Calu3 (cell line): ENCODE measurements at regions not wholly inside any gene's neighbourhood (a gene's known extent, or its start where the extent isn't known, plus 50 kb on each side); places are given as distances from the start of the nearest gene placed in this dataset.

ENCODE experiments used
- BruUV-seq: library from RNA; stranded (reverse); fragments of 400-500 nt; replicated peaks from 2 replicates; lab custom pipeline; 2021; lab: Mats Ljungman, UMichigan
- CTCF ChIA-PET: fragments of 300-600 bp; sonication (Branson Sonifier 250); formaldehyde crosslinking; loops from one replicate; lab custom pipeline; 2022; ENCODE audit warnings: antibody characterized with exemption; lab: Charles Lee
- DNase-seq: peaks from one replicate; pipeline ENCODE4 v3.0.0; 2022
- H3K27ac Mint-ChIP-seq: one replicate; pipeline ENCODE4 v1.8.0; 2022; ENCODE audit warnings: mixed read lengths; ENCODE audit not compliant: unreplicated experiment
- H3K27me3 Mint-ChIP-seq: one replicate; pipeline ENCODE4 v1.8.0; 2022; ENCODE audit warnings: mixed read lengths; ENCODE audit not compliant: unreplicated experiment
- H3K36me3 Mint-ChIP-seq: one replicate; pipeline ENCODE4 v1.8.0; 2022; ENCODE audit warnings: mild to moderate bottlenecking, moderate library complexity, mixed read lengths; ENCODE audit not compliant: insufficient read depth, unreplicated experiment
- H3K4me1 Mint-ChIP-seq: one replicate; pipeline ENCODE4 v1.8.0; 2022; ENCODE audit warnings: mild to moderate bottlenecking, low read depth, mixed read lengths; ENCODE audit not compliant: unreplicated experiment
- H3K4me3 Mint-ChIP-seq: one replicate; pipeline ENCODE4 v1.8.0; 2022; ENCODE audit warnings: mild to moderate bottlenecking, low read depth, moderate library complexity, mixed read lengths; ENCODE audit not compliant: unreplicated experiment
- H3K9me3 Mint-ChIP-seq: one replicate; pipeline ENCODE4 v1.8.0; 2022; ENCODE audit warnings: low read depth, mixed read lengths; ENCODE audit not compliant: unreplicated experiment
- CTCF ChIP-seq: fragments of 200-600 bp; IDR thresholded peaks from one replicate; pipeline ENCODE4 v1.8.0; 2022; ENCODE audit warnings: antibody characterized with exemption; ENCODE audit not compliant: unreplicated experiment
- intact Hi-C: fragments of 100-400 bp; cut with micrococcal nuclease; formaldehyde crosslinking; loops from one replicate; pipeline ENCODE4 v1.10.0; 2022; ENCODE audit not compliant: unreplicated experiment

DNA sequence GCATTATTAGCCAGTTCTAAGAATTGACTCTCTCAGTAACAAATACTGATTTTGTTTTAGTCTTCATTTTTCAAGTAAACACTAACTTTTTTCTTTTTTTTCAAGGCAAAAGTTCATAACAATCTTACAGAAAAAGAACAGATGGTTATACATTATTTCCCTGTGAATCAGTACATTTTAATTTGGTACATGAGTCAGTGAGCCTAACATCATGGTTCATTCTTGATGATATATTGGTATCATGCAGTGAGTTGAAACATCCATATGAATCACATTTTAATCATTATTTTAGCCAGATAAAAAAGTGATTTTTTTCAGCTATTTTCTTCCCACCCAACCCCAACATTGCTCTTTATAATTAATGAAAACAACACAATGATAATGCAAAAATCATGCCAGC, 184.3 kb upstream of the TACR3 start:
- BruUV-seq = no TSS peak
- CTCF ChIA-PET = no interaction called here
- TF ChIP-seq CTCF = no peak
- no peak overlapping the region for H3K4me3 Mint-ChIP-seq
- H3K9me3 Mint-ChIP-seq = no peaks in the 10 kb centered on the region
- no peak for DNase-seq
- no peaks in the 10 kb centered on the region for H3K36me3 Mint-ChIP-seq
- no peaks in the 10 kb centered on the region for H3K4me1 Mint-ChIP-seq
- no peaks in the 10 kb centered on the region for H3K27me3 Mint-ChIP-seq
- intact Hi-C loops = no loop called here
- H3K27ac Mint-ChIP-seq = no peak overlapping the region

GRCh38 chr4:103902730-103903129, 182.9 kb upstream of the TACR3 start:
- CTCF ChIA-PET = no interaction called here
- Mint-ChIP-seq H3K4me1 (no peaks in the 10 kb centered on the region), H3K36me3 (no peaks in the 10 kb centered on the region), H3K27ac (no peak overlapping the region), H3K27me3 (no peaks in the 10 kb centered on the region), H3K4me3 (no peak overlapping the region), H3K9me3 (no peaks in the 10 kb centered on the region)
- intact Hi-C loops = no loop called here
- TF ChIP-seq CTCF = no peak
- no TSS peak for BruUV-seq
- no peak for DNase-seq

DNA sequence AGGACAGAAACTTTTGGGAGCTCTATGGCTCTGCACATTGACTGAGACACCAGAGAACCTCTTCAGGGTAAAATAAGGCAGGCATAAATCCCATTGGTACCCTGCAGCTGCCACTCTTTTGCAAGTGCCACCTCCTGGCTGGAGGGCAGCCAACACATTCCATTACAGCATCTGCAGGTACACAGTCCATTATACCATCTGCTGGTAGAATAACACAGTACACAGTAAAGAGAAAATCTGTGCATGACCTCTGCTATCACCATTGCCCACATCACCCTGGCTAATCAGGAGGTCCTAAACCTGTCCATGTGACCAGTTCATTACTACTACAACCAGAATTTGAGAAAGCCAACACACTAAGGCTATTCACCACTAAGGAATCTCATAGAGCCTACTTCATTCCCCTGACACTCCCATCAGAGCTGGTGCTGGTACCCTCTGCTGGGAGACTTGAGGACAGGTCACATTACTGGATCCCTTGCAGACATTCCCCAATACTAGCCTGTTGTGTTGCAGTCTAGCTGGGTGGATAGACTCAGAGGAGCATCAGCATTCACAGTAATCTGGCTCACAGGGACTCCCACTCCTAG, 176.2 kb upstream of the TACR3 start:
- no peaks in the 10 kb centered on the region for H3K27me3 Mint-ChIP-seq
- DNase-seq = peak; percentile 41

DNA sequence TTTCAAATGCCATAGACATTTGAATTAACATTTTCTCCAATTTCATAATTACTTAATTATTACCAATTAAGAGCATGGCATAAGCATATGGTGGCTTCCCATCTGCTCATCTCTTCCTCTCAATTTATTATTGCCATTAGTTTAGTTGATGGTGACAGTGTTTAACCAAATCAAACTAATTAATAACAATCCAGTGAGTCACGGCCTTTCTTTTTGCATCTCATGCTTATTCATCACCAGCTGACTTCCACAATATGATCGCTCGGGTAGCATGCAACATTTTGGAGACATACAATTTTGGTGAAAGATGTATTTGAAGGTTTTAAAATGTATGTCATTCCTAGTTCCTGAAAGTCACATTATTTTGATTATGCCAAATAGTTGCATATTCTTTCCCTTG, 172.8 kb upstream of the TACR3 start:
- intact Hi-C loops = no loop called here
- H3K4me1 Mint-ChIP-seq = no peaks in the 10 kb centered on the region
- CTCF ChIA-PET = interaction anchor here (0.7 kb wide), 1 partner anchor 15 kb away, joined by 3 read pairs; no protein-coding TSS in a partner anchor

More for the DNA sequence above, 176.2 kb upstream of the TACR3 start:
- Mint-ChIP-seq H3K4me3 (no peak overlapping the region), H3K4me1 (no peaks in the 10 kb centered on the region), H3K36me3 (no peaks in the 10 kb centered on the region), H3K27ac (no peak overlapping the region), H3K9me3 (no peaks in the 10 kb centered on the region)
- CTCF ChIA-PET = interaction anchor here (1.3 kb wide), 1 partner anchor 262 kb away, joined by 4 read pairs; no protein-coding TSS in a partner anchor
- no TSS peak for BruUV-seq
- intact Hi-C loops = no loop called here
- no peak for TF ChIP-seq CTCF

More for the DNA sequence above, 172.8 kb upstream of the TACR3 start:
- Mint-ChIP-seq H3K4me3 (no peak overlapping the region), H3K9me3 (no peaks in the 10 kb centered on the region), H3K27me3 (no peaks in the 10 kb centered on the region), H3K36me3 (no peaks in the 10 kb centered on the region), H3K27ac (no peak overlapping the region)
- no TSS peak for BruUV-seq
- no peak for DNase-seq
- no peak for TF ChIP-seq CTCF
